HG02870 (cell line): ENCODE measurements at regions not wholly inside any gene's neighbourhood (a gene's known extent, or its start where the extent isn't known, plus 50 kb on each side); places are given as distances from the start of the nearest gene placed in this dataset.
"Not testable (repeated sequence)": the region's sequence is repeated elsewhere in the genome, so short reads cannot be mapped to it uniquely, and the experiment has no call there.

Experiments
- ATAC-seq: cut with Tn5 transposase; IDR thresholded peaks from one replicate; pipeline ENCODE4 v1.9.1; 2021; ENCODE audit warnings: mild to moderate bottlenecking, moderate library complexity; ENCODE audit not compliant: unreplicated experiment

- ATAC-seq: no peak
These were observed 176.7 kb upstream of the HMHB1 start for GRCh38 chr5:143635146-143635752.

- no peak for ATAC-seq
These were observed 177.3 kb upstream of the HMHB1 start for GRCh38 chr5:143634689-143635088.

- ATAC-seq: no peak
These were observed 181.9 kb upstream of the HMHB1 start for GRCh38 chr5:143629871-143630659.

GRCh38 chr5:143625048-143625447, 186.9 kb upstream of the HMHB1 start:
- ATAC-seq: not testable (repeated sequence)

GRCh38 chr5:143624465-143624864, 187.5 kb upstream of the HMHB1 start:
- no peak for ATAC-seq

GRCh38 chr5:143619040-143619439, 192.9 kb upstream of the HMHB1 start:
- ATAC-seq: no peak

- ATAC-seq: no peak
These were observed 193.8 kb upstream of the HMHB1 start for GRCh38 chr5:143618141-143618540.

- ATAC-seq: no peak
These were observed 197.1 kb upstream of the HMHB1 start for GRCh38 chr5:143614831-143615230.

GRCh38 chr5:143613329-143613728, 198.6 kb upstream of the HMHB1 start:
- ATAC-seq: peak; percentile 96

GRCh38 chr5:143610946-143611345, 201.0 kb upstream of the HMHB1 start:
- ATAC-seq: no peak

GRCh38 chr5:143606043-143606752, 202.7 kb upstream of the NR3C1 start:
- ATAC-seq: peak; percentile 84

- ATAC-seq: no peak
These were observed 202.0 kb upstream of the NR3C1 start for GRCh38 chr5:143605403-143606005.

- ATAC-seq: no peak
These were observed 198.4 kb upstream of the NR3C1 start for GRCh38 chr5:143601917-143602333.

- no peak for ATAC-seq
These were observed 197.9 kb upstream of the NR3C1 start for GRCh38 chr5:143601357-143601756.

GRCh38 chr5:143600396-143601075, 197.1 kb upstream of the NR3C1 start:
- no peak for ATAC-seq

- no peak for ATAC-seq
These were observed 196.0 kb upstream of the NR3C1 start for GRCh38 chr5:143599474-143599873.

- ATAC-seq: no peak
These were observed 193.3 kb upstream of the NR3C1 start for GRCh38 chr5:143596824-143597223.

GRCh38 chr5:143594902-143595818, 191.7 kb upstream of the NR3C1 start:
- no peak for ATAC-seq

- ATAC-seq: peak; percentile 45
These were observed 190.2 kb upstream of the NR3C1 start for GRCh38 chr5:143593723-143594122.

- ATAC-seq: peak; percentile 72
These were observed 189.2 kb upstream of the NR3C1 start for GRCh38 chr5:143592648-143593047.
